Fibroblast of upper back skin (primary cell): ENCODE measurements at regions not wholly inside any gene's neighbourhood (a gene's known extent, or its start where the extent isn't known, plus 50 kb on each side); places are given as distances from the start of the nearest gene placed in this dataset.
"Not testable (repeated sequence)": the region's sequence is repeated elsewhere in the genome, so short reads cannot be mapped to it uniquely, and the experiment has no call there.

Experiments used
- DNase-seq: peaks from one replicate; pipeline ENCODE4 v3.0.0-alpha.2; 2013

GRCh38 chr22:27104449-27104848 is 447.1 kb downstream of the MIAT start:
- no peak for DNase-seq

DNA sequence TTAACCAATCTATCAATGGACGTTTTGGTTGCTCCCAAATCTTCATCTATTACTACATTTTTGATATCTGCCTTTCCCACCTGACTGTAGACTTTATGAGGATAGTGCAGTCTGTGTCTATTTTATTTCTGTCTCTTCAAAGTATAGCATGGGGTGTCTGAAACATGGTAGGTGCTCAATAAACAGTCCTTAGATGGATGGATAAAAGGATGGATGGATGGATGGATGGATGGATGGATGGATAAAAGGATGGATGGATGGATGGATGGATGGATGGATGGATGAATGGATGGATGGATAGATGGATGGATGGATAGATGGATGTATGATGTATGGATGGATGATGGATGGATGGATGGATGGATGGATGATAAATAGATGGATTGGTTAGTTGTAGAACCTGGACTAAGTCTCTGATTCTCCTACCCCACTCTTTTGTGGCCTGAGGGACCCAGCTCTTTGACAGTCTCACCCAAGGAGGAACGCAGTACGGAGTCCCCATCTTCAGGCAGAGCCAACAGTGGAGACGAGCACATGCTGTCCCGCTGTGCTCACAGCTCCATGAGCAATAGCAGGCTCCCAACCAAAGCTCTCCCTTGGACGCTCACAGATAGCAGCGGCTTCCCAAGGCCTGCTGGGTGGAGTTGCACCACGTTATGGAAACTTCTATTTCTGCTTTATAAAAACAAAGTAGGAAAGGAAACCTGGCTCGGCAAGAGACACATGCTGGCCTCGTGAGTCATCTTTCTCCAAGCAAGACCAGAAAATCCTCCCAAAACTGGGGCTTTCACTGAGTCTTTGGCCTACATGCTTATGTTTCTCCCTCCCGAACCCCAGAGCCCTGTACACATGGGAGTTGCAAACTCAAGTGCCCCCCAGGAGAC is 448.0 kb downstream of the MIAT start:
- DNase-seq = peak; percentile 94

- no peak for DNase-seq
These were observed 449.6 kb downstream of the MIAT start for GRCh38 chr22:27106985-27107384.

DNA sequence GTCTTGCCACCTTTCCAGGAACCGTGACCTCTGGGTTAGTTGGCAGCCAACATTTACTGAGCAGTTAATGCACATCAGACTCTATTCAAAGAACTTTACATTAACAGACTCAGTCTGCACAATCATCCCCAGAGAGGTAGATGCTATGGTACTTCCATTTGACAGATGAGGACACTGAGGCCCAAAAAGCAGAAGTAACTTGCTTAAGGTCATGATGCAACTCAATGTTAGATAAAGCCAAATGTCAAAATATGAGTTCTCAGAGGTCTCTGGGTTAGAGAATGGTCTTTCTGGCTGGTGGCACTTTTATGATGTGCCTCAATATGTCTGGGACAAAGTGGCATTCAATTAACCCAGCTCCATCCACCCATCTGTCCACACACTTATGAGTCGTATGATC is 450.0 kb downstream of the MIAT start:
- DNase-seq = no peak

- peak; percentile 99 for DNase-seq
These were observed 450.4 kb downstream of the MIAT start for GRCh38 chr22:27107824-27108223.

DNA sequence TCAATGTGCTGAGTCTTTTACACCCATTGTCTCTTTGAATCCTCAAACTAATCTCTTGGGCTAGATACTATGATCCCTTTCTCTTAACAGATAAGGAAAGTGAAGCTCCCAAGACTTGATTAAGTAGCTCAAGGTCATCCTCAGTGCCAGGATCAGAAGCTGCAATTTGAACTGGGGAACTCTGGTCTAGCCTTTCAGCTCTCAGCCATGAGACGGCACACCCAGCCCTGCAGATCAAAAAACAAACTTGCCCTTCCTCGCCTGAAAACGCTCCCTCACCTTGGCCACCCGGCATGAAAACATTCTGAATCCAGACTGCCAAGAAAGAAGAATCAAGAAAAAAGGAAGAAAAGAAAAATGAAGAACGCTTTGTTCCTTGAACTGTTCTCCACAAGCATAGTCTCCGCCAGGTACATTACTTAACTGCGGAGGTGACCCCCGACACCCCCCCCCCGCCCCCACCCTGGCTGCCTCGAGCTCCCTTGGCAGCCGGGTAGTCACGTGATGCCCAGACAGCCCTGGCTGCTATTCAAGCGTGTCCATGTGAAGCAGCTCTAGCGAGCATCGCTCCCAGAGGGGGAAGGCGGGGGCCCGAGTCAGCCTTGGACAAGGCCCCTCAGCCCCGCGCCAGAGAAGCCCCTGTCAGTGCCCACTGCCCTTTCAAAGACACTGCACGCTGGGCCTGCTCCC is 451.2 kb downstream of the MIAT start:
- no peak for DNase-seq

DNA sequence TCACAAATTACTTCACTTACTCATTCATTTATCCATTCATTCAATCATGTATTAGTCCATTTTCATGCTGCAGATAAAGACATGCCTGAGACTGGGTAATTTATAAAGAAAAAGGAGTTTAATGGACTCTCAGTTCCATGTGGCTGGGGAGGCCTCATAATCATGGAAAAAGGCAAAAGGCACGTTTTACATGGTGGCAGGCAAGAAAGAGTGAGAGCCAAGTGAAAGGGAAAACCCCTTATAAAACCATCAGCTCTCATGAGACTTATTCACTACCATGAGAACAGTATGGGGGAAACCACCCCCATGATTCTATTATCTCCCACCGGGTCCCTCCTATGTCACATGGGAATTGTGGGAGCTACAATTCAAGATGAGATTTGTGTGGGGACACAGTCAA is 452.0 kb downstream of the MIAT start:
- DNase-seq = not testable (repeated sequence)

DNA sequence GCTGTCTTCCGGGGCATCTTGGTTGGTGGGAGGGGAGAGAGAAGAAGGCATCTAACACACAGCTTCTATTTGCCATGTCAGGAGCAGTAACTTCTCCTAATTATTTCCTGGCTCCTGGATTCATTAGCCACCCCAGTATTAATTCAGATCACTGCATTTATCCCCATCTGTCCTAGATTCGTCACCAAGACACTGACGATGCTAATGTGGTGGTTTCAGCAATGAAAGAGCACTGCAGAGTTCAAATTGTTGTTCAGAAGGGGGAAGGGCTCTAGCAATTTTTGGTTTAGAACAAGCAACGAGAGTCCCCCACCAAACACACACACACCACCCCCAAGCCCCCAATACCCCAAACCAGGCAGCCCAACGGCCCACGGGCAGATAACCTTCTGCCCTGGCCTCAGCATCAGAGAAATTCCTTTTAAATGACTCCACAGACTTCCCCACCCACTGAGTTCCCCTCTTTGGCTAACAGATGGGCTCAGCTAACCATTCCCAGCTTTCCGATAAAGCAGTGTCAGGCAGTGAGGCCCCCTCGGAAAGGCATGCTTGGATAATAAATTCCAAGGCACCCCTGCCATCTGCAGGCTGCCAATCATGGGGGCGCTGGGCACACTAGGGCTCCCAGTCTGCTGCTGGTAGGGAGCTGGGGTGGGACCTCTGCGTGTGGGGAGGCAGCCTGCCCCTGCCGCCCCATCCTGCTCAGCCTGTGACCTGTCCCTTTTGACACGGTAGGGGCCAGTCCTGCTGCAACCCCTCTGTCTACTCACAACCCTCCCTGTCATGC is 453.5 kb downstream of the MIAT start:
- DNase-seq = peak; percentile 92

- no peak for DNase-seq
These were observed 454.6 kb downstream of the MIAT start for GRCh38 chr22:27111796-27112672.

DNA sequence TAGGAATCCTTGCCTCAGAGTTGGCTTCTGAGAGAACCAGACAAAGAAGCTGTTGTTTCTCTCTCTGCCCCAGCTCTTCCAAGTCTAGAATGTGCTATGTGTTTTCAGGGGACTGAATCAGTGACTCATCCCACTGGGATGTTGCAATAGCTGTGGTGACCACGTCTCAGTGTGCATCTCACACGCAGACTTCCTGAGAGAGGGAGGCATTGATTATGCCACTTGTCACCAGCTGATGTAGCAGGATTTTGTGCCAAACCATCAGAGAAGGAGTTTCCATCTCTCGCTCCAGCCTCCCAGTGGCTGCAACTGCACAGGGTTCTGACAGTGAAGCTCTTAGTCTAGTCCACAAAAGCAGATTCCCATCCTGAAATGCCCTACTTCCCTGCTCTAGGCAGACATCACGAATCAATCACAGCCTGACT is 455.8 kb downstream of the MIAT start:
- DNase-seq = peak; percentile 99

DNA sequence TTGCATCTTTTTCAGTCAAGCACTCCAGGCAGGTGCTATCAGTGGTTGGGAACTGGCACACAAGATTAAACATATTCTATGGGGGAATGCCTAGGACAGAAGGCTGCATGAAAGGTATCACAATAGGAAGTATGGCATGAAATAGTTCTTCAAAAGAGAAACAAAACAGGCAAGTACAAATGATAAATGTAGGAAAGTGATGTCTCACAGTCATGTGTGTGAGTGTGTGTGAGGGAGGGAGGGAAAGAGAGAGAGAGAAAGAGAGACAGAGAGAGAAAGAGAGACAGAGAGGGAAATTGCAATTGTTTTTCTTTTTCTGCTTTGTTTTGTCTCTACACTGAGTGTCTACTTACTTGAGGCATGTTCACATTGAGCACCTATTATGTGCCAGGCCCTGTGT is 456.3 kb downstream of the MIAT start:
- no peak for DNase-seq

- DNase-seq = no peak
These were observed 456.8 kb downstream of the MIAT start for GRCh38 chr22:27114186-27114585.

DNA sequence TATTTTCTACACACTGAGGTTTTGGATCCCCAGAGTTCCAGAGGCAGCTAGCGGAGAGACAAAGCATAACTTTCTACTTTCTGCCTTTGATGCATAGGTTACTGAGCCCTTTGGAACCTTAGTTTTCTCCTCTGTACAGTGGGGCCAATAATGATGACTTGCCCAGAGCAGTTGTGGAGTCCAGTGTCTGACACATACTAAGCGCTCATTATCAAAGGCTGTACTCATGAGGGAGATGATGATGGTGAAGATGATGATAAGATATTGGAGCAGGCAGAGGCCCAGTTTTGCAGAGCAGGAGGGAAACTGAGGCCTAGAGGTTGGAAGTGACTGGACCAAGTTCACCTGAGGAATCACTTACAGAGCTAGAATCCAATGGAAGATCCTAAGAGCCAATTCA is 458.0 kb downstream of the MIAT start:
- no peak for DNase-seq

DNA sequence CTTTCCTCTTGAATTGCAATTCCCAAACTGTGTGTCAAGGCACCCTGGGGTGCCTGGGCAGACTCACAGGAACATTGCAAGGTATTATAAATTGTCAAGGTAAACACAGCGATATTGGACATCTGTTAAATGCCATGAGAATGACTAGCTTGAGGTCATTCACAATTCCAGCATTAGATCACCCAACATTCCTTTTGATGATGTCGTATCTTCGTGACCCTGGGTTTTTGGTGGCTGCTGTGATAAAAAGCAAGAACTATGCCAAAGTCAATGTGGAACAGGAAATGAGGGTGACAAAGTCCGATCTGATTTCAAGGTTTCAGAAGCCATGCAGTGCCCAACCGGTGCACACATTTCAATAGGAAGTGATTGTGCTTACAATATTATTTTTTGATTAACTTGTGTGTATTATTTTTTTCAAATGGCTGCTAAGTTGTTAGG is 458.4 kb downstream of the MIAT start:
- peak; percentile 85 for DNase-seq

- DNase-seq = no peak
These were observed 459.1 kb downstream of the MIAT start for GRCh38 chr22:27116312-27117086.

GRCh38 chr22:27120036-27120435 is 462.6 kb downstream of the MIAT start:
- no peak for DNase-seq

DNA sequence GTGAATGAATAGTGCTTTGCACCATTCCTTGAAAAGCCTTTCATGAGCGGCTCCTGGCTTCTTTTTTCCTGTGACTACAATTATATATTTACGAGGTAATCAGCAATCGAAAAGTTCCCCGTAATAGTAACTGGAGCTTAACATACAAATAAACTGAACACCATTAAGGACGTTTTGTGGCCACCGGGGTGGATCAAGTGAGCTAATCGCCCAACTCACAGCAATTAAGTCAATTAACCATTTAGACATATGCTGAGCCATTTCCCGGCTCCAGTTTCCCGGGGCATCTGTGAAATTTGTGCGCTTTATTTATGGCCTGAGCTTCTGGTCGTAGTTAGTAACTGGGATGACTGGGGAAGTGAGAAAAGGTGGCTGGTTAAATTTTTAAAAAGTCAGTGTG is 465.2 kb downstream of the MIAT start:
- no peak for DNase-seq

- no peak for DNase-seq
These were observed 466.5 kb downstream of the MIAT start for GRCh38 chr22:27123880-27124279.

DNA sequence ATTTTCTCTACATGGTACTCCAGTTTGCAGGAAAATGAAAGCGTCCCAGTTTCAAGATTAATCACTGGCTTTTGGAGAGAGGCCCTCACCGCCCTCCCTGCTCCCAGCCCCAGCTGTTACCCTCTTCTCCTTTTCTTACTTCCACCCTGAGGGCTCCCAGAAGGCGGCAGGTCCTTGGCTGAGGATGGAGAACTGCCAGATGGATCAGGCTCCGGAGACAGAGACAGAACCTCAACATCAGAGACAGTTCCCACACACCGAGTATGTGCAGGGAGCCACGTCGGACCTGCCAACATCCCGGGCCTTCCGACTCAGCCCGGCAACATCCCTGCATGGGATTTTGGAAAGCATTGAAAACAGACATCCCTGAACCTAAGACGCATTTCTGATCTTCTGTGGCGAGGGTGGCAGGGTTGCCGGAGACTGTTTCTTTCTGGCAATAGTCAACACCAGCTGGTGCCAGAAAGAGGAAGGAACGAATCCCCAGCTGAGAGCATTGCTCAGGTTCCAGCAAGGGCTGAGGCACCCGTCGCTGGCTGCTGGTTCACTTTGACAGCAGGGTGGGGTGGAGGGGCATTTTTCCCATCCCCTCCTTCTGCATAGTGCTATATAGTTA is 467.1 kb downstream of the MIAT start:
- DNase-seq = no peak

GRCh38 chr22:27125539-27125938 is 468.2 kb downstream of the MIAT start:
- DNase-seq = no peak

- no peak for DNase-seq
These were observed 470.5 kb downstream of the MIAT start for GRCh38 chr22:27127911-27128310.
